Stimulated activated CD8-positive, alpha-beta memory T cell treated with anti-CD3 and anti-CD28 coated beads, Interleukin-12 subunit alpha, Interleukin-12 subunit beta, amount 100 ng/mL, for 24 hours (primary cell): ENCODE measurements at regions not wholly inside any gene's neighbourhood (a gene's known extent, or its start where the extent isn't known, plus 50 kb on each side); places are given as distances from the start of the nearest gene placed in this dataset.
"Not testable (repeated sequence)": the region's sequence is repeated elsewhere in the genome, so short reads cannot be mapped to it uniquely, and the experiment has no call there.

Source experiments
- DNase-seq: peaks from one replicate; pipeline ENCODE4 v3.0.0-alpha.2; 2020; ENCODE audit errors: extremely low read depth

GRCh38 chr2:13212115-13212514 lies 495.4 kb downstream of the TRIB2 start:
- no peak for DNase-seq

- no peak for DNase-seq
These were observed 501.5 kb downstream of the TRIB2 start for GRCh38 chr2:13218205-13218604.

DNA sequence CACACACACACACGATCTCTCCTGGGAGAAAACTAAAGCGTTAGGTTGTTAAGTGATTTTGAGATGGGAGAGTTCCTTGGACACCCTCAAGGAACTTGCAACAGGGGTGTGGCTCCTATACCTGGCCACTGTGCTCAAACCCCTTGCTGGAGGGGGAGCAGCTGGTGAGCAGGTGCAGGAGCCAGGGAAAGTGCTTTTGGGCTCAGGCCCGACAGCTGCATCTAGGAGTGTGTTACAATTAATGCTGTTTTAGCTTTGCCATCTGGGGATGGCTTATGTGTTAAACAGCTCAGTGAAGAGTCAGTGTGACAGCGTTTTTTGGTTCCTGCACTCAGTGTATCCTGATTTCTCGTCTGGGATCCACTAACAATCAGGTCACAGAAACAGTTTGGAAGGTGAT lies 510.8 kb downstream of the TRIB2 start:
- no peak for DNase-seq

- no peak for DNase-seq
These were observed 513.5 kb downstream of the TRIB2 start for GRCh38 chr2:13230221-13230620.

DNA sequence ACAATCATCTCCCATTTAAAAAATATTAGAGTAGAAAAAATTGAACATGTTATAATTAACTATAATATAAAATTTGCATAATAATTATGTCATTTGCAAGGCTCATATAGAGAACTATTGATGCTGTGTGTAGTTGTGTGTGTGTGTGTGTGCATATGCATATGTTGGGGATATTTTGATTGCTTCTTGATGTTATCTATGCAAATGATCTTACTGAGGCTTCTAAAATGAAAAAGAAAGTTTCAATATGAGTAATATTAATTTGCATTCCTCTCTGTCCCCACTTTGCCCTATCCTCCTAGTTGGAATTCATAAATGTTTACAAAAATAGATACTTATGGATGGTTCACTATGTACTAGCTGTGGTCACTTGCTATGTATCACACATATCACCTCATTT lies 523.3 kb downstream of the TRIB2 start:
- no peak for DNase-seq

- DNase-seq, result no peak
These were observed 524.2 kb downstream of the TRIB2 start for GRCh38 chr2:13240789-13241487.

GRCh38 chr2:13252615-13253014 lies 535.9 kb downstream of the TRIB2 start:
- no peak for DNase-seq

- no peak for DNase-seq
These were observed 538.7 kb downstream of the TRIB2 start for GRCh38 chr2:13255485-13255884.

- DNase-seq, result no peak
These were observed 543.7 kb downstream of the TRIB2 start for GRCh38 chr2:13260402-13260801.

DNA sequence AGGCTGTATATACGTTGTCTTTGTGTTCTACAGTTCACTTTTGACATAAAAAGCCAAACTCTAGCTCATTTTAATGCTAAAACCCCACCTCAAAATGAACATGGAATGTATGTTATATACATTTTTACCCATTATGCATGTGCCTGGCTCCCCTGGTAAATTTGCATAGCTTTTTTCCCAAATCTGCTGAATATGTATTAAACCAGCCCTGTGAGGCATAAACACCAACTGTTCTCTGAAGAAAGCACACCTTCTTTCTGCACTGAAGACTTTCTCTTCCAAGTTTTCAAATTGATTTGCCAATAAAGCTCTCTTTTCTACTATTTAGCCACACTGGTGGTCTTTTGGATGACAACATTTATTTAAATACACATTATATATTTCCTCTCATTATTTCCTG lies 549.4 kb downstream of the TRIB2 start:
- DNase-seq, result no peak

- no peak for DNase-seq
These were observed 568.0 kb downstream of the TRIB2 start for GRCh38 chr2:13284688-13285087.

DNA sequence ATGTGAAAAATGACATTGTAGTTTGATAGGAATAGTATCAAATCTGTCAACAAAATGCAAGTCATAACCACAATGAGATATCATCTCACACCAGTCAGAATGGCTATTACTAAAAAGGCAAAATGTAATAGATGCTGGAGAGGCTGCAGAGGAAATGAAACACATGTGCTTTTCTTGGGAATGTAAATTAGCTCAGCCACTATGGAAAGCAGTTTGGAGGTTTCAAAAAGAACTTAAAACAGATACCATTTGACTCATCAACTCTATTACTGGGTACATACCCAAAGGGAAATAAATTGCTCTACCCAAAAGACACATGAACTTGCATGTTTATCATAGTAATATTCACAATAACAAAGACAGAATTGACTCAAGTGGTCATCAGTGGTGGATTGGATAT lies 572.6 kb downstream of the TRIB2 start:
- no peak for DNase-seq

DNA sequence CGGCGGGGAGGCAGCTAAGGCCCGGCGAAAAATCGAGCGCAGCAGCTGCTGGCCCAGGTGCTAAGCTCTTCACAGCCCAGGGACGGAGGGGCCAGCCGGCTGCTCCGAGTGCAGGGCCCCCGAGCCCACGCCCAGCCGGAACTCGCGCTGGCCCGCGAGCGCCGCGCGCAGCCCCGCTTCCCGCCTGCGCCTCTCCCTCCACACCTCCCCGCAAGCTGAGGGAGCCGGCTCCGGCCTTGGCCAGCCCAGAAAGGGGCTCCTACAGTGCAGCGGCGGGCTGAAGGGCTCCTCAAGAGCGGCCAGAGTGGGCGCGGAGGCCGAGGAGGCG lies 591.7 kb downstream of the TRIB2 start:
- not testable (repeated sequence) for DNase-seq

DNA sequence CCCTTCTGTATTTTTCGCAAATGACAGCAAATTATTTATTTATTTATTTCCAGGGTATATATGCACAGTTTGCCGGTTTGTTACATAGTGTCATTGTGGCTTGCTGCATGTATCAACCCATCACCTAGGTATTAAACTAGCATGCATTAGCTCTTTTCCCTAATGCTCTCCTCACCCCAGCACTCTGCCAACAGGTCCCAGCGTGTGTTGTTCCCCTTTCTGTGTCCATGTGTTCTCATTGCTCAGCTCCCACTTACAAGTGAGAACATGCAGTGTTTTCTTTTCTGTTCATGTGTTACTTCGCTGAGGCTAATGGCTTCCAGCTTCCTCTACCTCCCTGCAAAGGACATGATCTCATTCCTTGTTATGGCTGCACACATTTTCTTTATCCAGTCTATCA lies 592.3 kb downstream of the TRIB2 start:
- no peak for DNase-seq

DNA sequence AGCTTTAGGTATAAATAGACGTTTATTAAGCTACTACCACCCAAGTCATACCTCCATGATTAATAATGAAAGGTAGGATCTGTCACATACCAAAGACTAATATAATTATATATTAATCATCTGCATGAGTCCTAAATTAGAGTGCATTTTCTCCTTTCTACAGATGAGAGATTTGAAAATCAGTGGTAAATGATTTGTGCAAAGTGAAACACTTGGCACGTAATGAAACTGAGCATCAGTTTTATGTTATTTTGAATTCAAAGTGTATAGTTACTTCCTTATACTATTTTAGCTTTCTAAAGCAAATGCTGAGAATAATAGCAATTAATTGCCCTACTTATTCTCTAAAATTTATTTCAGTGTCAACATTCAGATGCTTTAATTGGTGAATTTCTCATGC lies 615.3 kb downstream of the TRIB2 start:
- DNase-seq, result no peak

- DNase-seq, result not testable (repeated sequence)
These were observed 617.3 kb downstream of the TRIB2 start for GRCh38 chr2:13334071-13334470.

- DNase-seq, result no peak
These were observed 617.8 kb downstream of the TRIB2 start for GRCh38 chr2:13334545-13334944.

- no peak for DNase-seq
These were observed 619.3 kb downstream of the TRIB2 start for GRCh38 chr2:13335862-13336535.

GRCh38 chr2:13351068-13351467 lies 634.3 kb downstream of the TRIB2 start:
- DNase-seq, result no peak

- DNase-seq, result no peak
These were observed 636.3 kb downstream of the TRIB2 start for GRCh38 chr2:13353083-13353482.

GRCh38 chr2:13354031-13354430 lies 637.3 kb downstream of the TRIB2 start:
- no peak for DNase-seq

DNA sequence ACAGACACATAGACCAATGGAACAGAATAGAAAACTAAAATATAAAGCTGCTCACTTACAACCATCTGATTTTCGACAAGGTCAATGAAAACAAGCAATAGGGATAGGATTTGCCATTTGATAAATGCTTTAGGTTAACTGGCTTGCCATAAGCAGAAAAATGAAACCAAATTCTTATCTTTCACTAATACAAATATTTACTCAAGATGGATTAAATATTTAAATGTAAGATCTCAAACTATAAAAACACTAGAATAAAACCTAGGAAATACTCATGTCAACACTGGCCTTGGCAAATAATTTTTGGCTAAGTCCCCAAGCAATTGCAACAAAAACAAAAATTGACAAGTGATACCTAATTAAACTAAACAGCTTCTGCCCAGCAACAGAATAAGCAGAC lies 665.2 kb downstream of the TRIB2 start:
- DNase-seq, result not testable (repeated sequence)

DNA sequence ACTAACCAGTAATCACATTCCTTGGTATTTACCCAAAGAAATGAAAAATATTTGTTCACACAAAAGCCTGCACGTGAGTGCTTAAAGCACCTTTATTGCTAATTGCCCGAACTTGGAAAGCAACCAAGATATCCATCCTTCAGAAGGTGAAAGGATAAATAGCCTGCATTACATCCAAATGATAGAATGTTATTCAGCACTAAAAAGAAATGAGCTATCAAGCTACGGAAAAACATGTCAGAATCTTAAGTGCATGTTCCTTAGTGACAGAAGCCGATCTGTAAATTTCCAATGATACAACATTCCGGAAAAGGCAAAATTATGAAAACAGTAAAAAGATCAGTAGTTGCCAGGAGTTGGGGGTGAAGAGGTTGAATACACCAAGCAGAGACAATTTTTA lies 672.4 kb downstream of the TRIB2 start:
- not testable (repeated sequence) for DNase-seq

- no peak for DNase-seq
These were observed 673.9 kb downstream of the TRIB2 start for GRCh38 chr2:13390676-13391075.
